ENCODE measurements at regions not wholly inside any gene's neighbourhood (a gene's known extent, or its start where the extent isn't known, plus 50 kb on each side); places are given as distances from the start of the nearest gene placed in this dataset.

- Histone ChIP-seq H3K27ac (ENCODE audit: control insufficient read depth, insufficient read depth) (no peak overlapping the region), H4K20me1 (ENCODE audit: control insufficient read depth, insufficient read depth) (no peaks in the 10 kb centered on the region), H3K4me3 (no peak overlapping the region), H3K4me2 (ENCODE audit: control insufficient read depth, insufficient read depth) (no peak overlapping the region), H3K9ac (ENCODE audit: control insufficient read depth, insufficient read depth, low read length) (no peak overlapping the region), H2AFZ (ENCODE audit: control insufficient read depth, low read depth, low read length) (no peak overlapping the region), H3K36me3 (ENCODE audit: control insufficient read depth in 2 of 2, insufficient read depth in 2 of 2, low read length in 1 of 2) (no peaks in the 10 kb centered on the region), H3K27me3 (replicated peaks in 1 of 2; ENCODE audit: control insufficient read depth in 2 of 2, insufficient read depth in 2 of 2, low read length in 1 of 2) (no peaks in the 10 kb centered on the region), H3K9me3 (replicated peaks; ENCODE audit: control insufficient read depth, insufficient read depth, low read length) (no peaks in the 10 kb centered on the region; the same call in 2 of the 3 replicates), H3K4me1 (ENCODE audit: control insufficient read depth, insufficient read depth, low read length) (no peaks in the 10 kb centered on the region), H3K79me2 (ENCODE audit: control insufficient read depth, insufficient read depth, low read length) (no peaks in the 10 kb centered on the region)
- ChIA-PET SMC1A (ENCODE audit: uncharacterized antibody, unreplicated experiment) (interaction anchor here (0.9 to 2.8 kb wide), 4 partner anchors 9 to 61 kb away, joined by 3 to 8 read pairs (median 4); no protein-coding TSS in a partner anchor), CTCF (interaction anchor here (0.6 to 1.9 kb wide), 3 partner anchors 12 to 759 kb away, joined by 3 to 8 read pairs (median 4); no protein-coding TSS in a partner anchor), RAD21 (ENCODE audit: unreplicated experiment) (interaction anchor here (0.8 kb wide), 1 partner anchor 11 kb away, joined by 3 read pairs; no protein-coding TSS in a partner anchor), POLR2A (interaction anchor here (0.5 to 1.4 kb wide), 3 partner anchors 9 to 1732 kb away, joined by 3 to 5 read pairs (median 4); no protein-coding TSS in a partner anchor)
- no peak for ATAC-seq
- WGBS (ENCODE audit: insufficient coverage, insufficient replicate concordance, low lambda C conversion rate, missing lambda C conversion rate), result 22% methylated on average over 6 of the region's 6 CpGs
- in situ Hi-C loops (cut with MboI) (no loop called here), intact Hi-C loops (cut with micrococcal nuclease; ENCODE audit: unreplicated experiment) (no loop called here)
- BruUV-seq (replicated peaks), result no TSS peak
- DNase-seq (ENCODE audit: low read depth, low spot score), result no peak
- TF ChIP-seq SMAD1 (IDR thresholded peaks at IDR 0.05; ENCODE audit: low read depth, partially characterized antibody) (no peak), ZSCAN29 (IDR thresholded peaks at IDR 0.05) (no peak), ZBED1 (IDR thresholded peaks at IDR 0.05; ENCODE audit: borderline replicate concordance) (no peak), BRCA1 (IDR thresholded peaks at IDR 0.05; ENCODE audit: low read depth, low read length) (no peak), BCLAF1 (IDR thresholded peaks at IDR 0.05) (no peak), STAT1 (conservative IDR thresholded peaks at IDR 0.05) (no peak), SPI1 (IDR thresholded peaks at IDR 0.05; ENCODE audit: borderline replicate concordance, insufficient read depth, low read depth, low read length) (no peak), CREB1 (IDR thresholded peaks at IDR 0.05; ENCODE audit: low read depth) (no peak), RELB (IDR thresholded peaks at IDR 0.05; ENCODE audit: low read depth) (no peak)
- FAIRE-seq, result no peak
Measured at GRCh38 chr5:158373608-158374395, 514.9 kb upstream of the CLINT1 start.
